Head of caudate nucleus (tissue), 42 donors: ENCODE measurements at regions not wholly inside any gene's neighbourhood (a gene's known extent, or its start where the extent isn't known, plus 50 kb on each side); places are given as distances from the start of the nearest gene placed in this dataset.

Experiments used
- DNase-seq, 42 donors: peaks; one replicate each; pipeline versions ENCODE4 v3.0.0 to v3.0.0-alpha.2; 2020 to 2021; ENCODE audit warnings: mixed read lengths in 7 of 42
- intact Hi-C: fragments of 100-400 bp; cut with DNase I; formaldehyde crosslinking; loops from one replicate; pipeline ENCODE4 v1.15.0; 2022

GRCh38 chr10:93245779-93246178 is 172.1 kb downstream of the CYP26A1 start:
- no peak for DNase-seq
- intact Hi-C loops, result no loop called here

- intact Hi-C loops, result no loop called here
- DNase-seq, result no peak
Measured at GRCh38 chr10:93248583-93249227, 175.0 kb downstream of the CYP26A1 start.

GRCh38 chr10:93250010-93250409 is 176.3 kb downstream of the CYP26A1 start:
- intact Hi-C loops, result no loop called here
- no peak for DNase-seq

GRCh38 chr10:93254180-93254853 is 180.6 kb downstream of the CYP26A1 start:
- DNase-seq, result no peak
- intact Hi-C loops, result no loop called here

GRCh38 chr10:93255546-93255945 is 181.9 kb downstream of the CYP26A1 start:
- DNase-seq, result no peak
- intact Hi-C loops, result no loop called here
